Upper lobe of left lung (tissue), 4 donors: ENCODE measurements at regions not wholly inside any gene's neighbourhood (a gene's known extent, or its start where the extent isn't known, plus 50 kb on each side); places are given as distances from the start of the nearest gene placed in this dataset.

ENCODE experiments used
- CTCF ChIP-seq, 6 experiments: fragments of 450-650 bp in 4 of 6; fragments of 200-600 bp in 2 of 6; sonication (generic) in 2 of 6; IDR thresholded peaks; one replicate each; pipeline ENCODE4 v1.5.1; 2016 to 2019; ENCODE audit warnings: antibody characterized with exemption in 6 of 6
- POLR2A ChIP-seq, 4 donors: fragments of 450-650 bp; IDR thresholded peaks; one replicate each; pipeline ENCODE4 v1.5.1; 2016 to 2017; ENCODE audit warnings: antibody characterized with exemption in 4 of 4, mild to moderate bottlenecking in 2 of 4

DNA sequence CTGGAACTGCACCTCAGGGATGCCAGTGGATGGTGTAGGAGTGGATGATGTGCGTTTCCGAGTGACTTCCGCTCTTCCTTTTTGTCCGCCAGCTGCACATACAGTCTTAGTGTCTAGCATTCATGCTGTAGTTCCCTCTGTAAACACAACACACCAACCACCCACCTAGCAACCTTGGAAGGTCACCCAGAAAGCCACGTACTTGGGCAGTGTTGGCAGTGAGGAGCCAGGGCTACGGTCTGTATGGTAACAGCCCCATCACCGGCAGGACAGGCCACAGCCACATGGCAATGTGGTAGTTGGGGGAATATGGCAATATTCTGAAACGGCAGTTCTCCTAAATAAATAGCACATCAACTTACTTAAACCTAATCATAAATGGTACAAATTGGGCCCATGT, 613.5 kb upstream of the MGMT start:
- TF ChIP-seq CTCF (IDR thresholded peaks at IDR 0.05) (no peak), POLR2A (IDR thresholded peaks at IDR 0.05) (no peak)
